ENCODE measurements at regions not wholly inside any gene's neighbourhood (a gene's known extent, or its start where the extent isn't known, plus 50 kb on each side); places are given as distances from the start of the nearest gene placed in this dataset.

GRCh38 chr13:64925284-64925683 lies 2304.9 kb downstream of the PCDH9 start:
- no peaks in the 10 kb centered on the region for H3K27me3 ChIP-seq
- no peak overlapping the region for H3K4me3 ChIP-seq (replicated peaks in 1 of 3)
- H3K27ac ChIP-seq: no peak overlapping the region
- H3K36me3 ChIP-seq: no peaks in the 10 kb centered on the region
- WGBS, 2 donors: 92 to 93% methylated on average over 5 to 6 of the region's 7 CpGs
- H3K9me3 ChIP-seq: no peaks in the 10 kb centered on the region
- H3K4me1 ChIP-seq: no peaks in the 10 kb centered on the region
- no peak for TF ChIP-seq CTCF (IDR thresholded peaks at IDR 0.05)
- TF ChIP-seq POLR2A (IDR thresholded peaks at IDR 0.05): no peak
- intact Hi-C loops (cut with DNase I): no loop called here
- DNase-seq: no peak

GRCh38 chr13:64924401-64924800 lies 2305.7 kb downstream of the PCDH9 start:
- TF ChIP-seq POLR2A (IDR thresholded peaks at IDR 0.05): no peak
- TF ChIP-seq CTCF (IDR thresholded peaks at IDR 0.05): no peak

GRCh38 chr13:64917566-64917965 lies 2312.6 kb downstream of the PCDH9 start:
- Histone ChIP-seq H3K36me3 (no peaks in the 10 kb centered on the region), H3K4me3 (replicated peaks in 1 of 3) (no peak overlapping the region), H3K9me3 (no peaks in the 10 kb centered on the region), H3K27me3 (no peaks in the 10 kb centered on the region), H3K27ac (no peak overlapping the region), H3K4me1 (no peaks in the 10 kb centered on the region)
- TF ChIP-seq CTCF (IDR thresholded peaks at IDR 0.05): no peak
- no peak for TF ChIP-seq POLR2A (IDR thresholded peaks at IDR 0.05)
- no peak for DNase-seq
- intact Hi-C loops (cut with DNase I): no loop called here

More at GRCh38 chr13:64924401-64924800, 2305.7 kb downstream of the PCDH9 start:
- Histone ChIP-seq H3K4me1 (no peaks in the 10 kb centered on the region), H3K27ac (no peak overlapping the region), H3K9me3 (no peaks in the 10 kb centered on the region), H3K4me3 (replicated peaks in 1 of 3) (no peak overlapping the region), H3K27me3 (no peaks in the 10 kb centered on the region), H3K36me3 (no peaks in the 10 kb centered on the region)
- no peak for DNase-seq
- WGBS, 2 donors: 86 to 90% methylated on average over 6 of the region's 6 CpGs
- intact Hi-C loops (cut with DNase I): no loop called here

- Histone ChIP-seq H3K4me3 (replicated peaks in 1 of 3) (no peak overlapping the region), H3K36me3 (no peaks in the 10 kb centered on the region), H3K27ac (no peak overlapping the region), H3K27me3 (no peaks in the 10 kb centered on the region), H3K9me3 (no peaks in the 10 kb centered on the region), H3K4me1 (no peaks in the 10 kb centered on the region)
- 87 to 89% methylated on average over 2 of the region's 2 CpGs for WGBS, 2 donors
- intact Hi-C loops (cut with DNase I): no loop called here
- no peak for TF ChIP-seq CTCF (IDR thresholded peaks at IDR 0.05)
- TF ChIP-seq POLR2A (IDR thresholded peaks at IDR 0.05): no peak
- no peak for DNase-seq
These were observed 2318.0 kb downstream of the PCDH9 start for GRCh38 chr13:64912141-64912540.

GRCh38 chr13:64910096-64910495 lies 2320.0 kb downstream of the PCDH9 start:
- H3K36me3 ChIP-seq: no peaks in the 10 kb centered on the region
- no peaks in the 10 kb centered on the region for H3K4me1 ChIP-seq
- no peak overlapping the region for H3K4me3 ChIP-seq (replicated peaks in 1 of 3)
- no peaks in the 10 kb centered on the region for H3K9me3 ChIP-seq
- H3K27ac ChIP-seq: no peak overlapping the region
- TF ChIP-seq POLR2A (IDR thresholded peaks at IDR 0.05): no peak
- TF ChIP-seq CTCF (IDR thresholded peaks at IDR 0.05): no peak
- no peak for DNase-seq
- H3K27me3 ChIP-seq: no peaks in the 10 kb centered on the region
- 88 to 93% methylated on average over 1 of the region's 1 CpG for WGBS, 2 donors
- intact Hi-C loops (cut with DNase I): no loop called here
